ENCODE measurements at regions not wholly inside any gene's neighbourhood (a gene's known extent, or its start where the extent isn't known, plus 50 kb on each side); places are given as distances from the start of the nearest gene placed in this dataset.

DNA sequence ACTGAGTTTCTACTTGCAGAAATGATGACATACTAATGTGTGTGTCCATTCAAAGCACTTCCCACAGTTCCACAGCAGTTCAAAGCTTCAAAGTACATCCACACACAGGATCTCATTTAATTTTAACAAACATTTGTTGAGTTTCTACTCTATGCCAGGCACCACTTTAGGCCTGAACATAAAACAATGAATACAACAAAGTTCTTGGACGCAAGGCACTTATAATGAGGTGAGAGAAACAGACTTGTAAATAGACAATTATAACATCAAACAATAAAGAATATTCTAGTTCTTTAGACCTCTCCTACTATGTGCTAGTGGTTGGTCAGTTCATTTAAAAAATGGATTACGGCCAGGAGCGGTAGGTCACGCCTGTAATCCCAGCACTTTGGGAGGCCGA, 82.0 kb upstream of the SPANXB1 start:
- H3K27me3 ChIP-seq, result no peaks in the 10 kb centered on the region
- no peak for DNase-seq
- no peak overlapping the region for H3K4me3 ChIP-seq
- TF ChIP-seq EP300 (IDR thresholded peaks at IDR 0.05) (no peak), POLR2A (IDR thresholded peaks at IDR 0.05) (no peak)
- TF ChIP-seq, protein P1, sequence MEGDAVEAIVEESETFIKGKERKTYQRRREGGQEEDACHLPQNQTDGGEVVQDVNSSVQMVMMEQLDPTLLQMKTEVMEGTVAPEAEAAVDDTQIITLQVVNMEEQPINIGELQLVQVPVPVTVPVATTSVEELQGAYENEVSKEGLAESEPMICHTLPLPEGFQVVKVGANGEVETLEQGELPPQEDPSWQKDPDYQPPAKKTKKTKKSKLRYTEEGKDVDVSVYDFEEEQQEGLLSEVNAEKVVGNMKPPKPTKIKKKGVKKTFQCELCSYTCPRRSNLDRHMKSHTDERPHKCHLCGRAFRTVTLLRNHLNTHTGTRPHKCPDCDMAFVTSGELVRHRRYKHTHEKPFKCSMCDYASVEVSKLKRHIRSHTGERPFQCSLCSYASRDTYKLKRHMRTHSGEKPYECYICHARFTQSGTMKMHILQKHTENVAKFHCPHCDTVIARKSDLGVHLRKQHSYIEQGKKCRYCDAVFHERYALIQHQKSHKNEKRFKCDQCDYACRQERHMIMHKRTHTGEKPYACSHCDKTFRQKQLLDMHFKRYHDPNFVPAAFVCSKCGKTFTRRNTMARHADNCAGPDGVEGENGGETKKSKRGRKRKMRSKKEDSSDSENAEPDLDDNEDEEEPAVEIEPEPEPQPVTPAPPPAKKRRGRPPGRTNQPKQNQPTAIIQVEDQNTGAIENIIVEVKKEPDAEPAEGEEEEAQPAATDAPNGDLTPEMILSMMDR (IDR thresholded peaks at IDR 0.05), result no peak
- no peak overlapping the region for H3K27ac ChIP-seq
- H3K36me3 ChIP-seq, result no peaks in the 10 kb centered on the region
- intact Hi-C loops (cut with DNase I), result no loop called here
- 78 to 93% (median 91%) methylated on average over 5 of the region's 5 CpGs for WGBS, 3 donors
- no peaks in the 10 kb centered on the region for H3K9me3 ChIP-seq
- no peaks in the 10 kb centered on the region for H3K4me1 ChIP-seq (ENCODE audit: insufficient read depth)

- Histone ChIP-seq H3K4me3 (no peak overlapping the region), H3K27me3 (no peaks in the 10 kb centered on the region), H3K9me3 (no peaks in the 10 kb centered on the region), H3K27ac (no peak overlapping the region), H3K4me1 (ENCODE audit: insufficient read depth) (no peaks in the 10 kb centered on the region), H3K36me3 (no peaks in the 10 kb centered on the region)
- TF ChIP-seq, protein P1 (IDR thresholded peaks at IDR 0.05), result no peak
- TF ChIP-seq EP300 (IDR thresholded peaks at IDR 0.05), result no peak
- no peak for TF ChIP-seq POLR2A (IDR thresholded peaks at IDR 0.05)
- intact Hi-C loops (cut with DNase I), result no loop called here
- WGBS, 3 donors, result 65 to 72% (median 70%) methylated on average over 4 of the region's 4 CpGs
- no peak for DNase-seq
These were observed 79.3 kb upstream of the SPANXB1 start for GRCh38 chrX:140923118-140923517.

DNA sequence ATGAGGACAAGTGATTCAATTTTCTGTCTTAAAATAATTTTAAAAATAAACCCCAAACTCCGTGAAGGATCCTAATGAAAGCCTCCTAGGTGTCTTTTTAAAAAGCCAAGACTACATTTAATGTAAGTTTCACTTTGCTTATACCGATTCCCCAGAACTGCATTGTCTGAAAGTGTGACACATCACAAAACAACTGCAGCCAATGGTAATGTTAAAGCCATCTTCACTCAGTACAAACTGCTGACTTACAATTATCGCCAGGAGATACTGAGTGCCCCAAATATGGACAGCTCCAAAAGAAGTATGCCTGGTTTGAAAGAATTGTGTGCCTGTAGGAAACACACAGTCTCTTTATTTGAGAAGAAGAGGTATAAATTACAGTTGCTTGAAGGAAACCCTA, 73.7 kb upstream of the SPANXB1 start:
- H3K36me3 ChIP-seq, result no peaks in the 10 kb centered on the region
- WGBS, 3 donors, result 69 to 72% (median 71%) methylated on average over 3 of the region's 3 CpGs
- DNase-seq, result no peak
- no peaks in the 10 kb centered on the region for H3K27me3 ChIP-seq
- H3K4me1 ChIP-seq (ENCODE audit: insufficient read depth), result no peaks in the 10 kb centered on the region
- no peak overlapping the region for H3K4me3 ChIP-seq
- H3K27ac ChIP-seq, result no peak overlapping the region
- intact Hi-C loops (cut with DNase I), result no loop called here
- no peak for TF ChIP-seq EP300 (IDR thresholded peaks at IDR 0.05)
- TF ChIP-seq, protein P1 (IDR thresholded peaks at IDR 0.05), result no peak
- no peak for TF ChIP-seq POLR2A (IDR thresholded peaks at IDR 0.05)
- no peaks in the 10 kb centered on the region for H3K9me3 ChIP-seq

DNA sequence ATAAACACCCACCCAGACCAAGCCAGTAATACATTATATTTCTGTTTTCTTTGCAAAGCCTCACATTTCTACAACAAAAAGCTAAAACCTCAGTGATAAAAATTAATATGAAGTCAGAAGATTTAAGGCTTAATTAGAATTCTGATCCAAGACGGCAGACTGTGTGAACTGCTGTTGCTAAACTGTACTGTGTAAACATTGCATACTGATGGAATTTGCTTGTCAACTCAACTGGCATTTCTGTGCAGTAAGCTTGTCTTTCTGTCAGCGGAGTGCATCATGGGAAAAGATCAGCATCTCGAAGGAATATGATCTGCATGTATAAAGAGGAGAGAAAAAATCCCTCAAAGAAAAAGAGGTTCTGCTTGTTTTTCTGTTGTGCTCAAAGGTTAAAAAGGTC, 69.4 kb upstream of the SPANXB1 start:
- 43 to 57% (median 47%) methylated on average over 3 of the region's 3 CpGs for WGBS, 3 donors
- Histone ChIP-seq H3K4me3 (no peak overlapping the region), H3K9me3 (no peaks in the 10 kb centered on the region), H3K27ac (no peak overlapping the region), H3K4me1 (ENCODE audit: insufficient read depth) (no peaks in the 10 kb centered on the region), H3K27me3 (no peaks in the 10 kb centered on the region), H3K36me3 (no peaks in the 10 kb centered on the region)
- no peak for DNase-seq
- no peak for TF ChIP-seq EP300 (IDR thresholded peaks at IDR 0.05)
- intact Hi-C loops (cut with DNase I), result no loop called here

DNA sequence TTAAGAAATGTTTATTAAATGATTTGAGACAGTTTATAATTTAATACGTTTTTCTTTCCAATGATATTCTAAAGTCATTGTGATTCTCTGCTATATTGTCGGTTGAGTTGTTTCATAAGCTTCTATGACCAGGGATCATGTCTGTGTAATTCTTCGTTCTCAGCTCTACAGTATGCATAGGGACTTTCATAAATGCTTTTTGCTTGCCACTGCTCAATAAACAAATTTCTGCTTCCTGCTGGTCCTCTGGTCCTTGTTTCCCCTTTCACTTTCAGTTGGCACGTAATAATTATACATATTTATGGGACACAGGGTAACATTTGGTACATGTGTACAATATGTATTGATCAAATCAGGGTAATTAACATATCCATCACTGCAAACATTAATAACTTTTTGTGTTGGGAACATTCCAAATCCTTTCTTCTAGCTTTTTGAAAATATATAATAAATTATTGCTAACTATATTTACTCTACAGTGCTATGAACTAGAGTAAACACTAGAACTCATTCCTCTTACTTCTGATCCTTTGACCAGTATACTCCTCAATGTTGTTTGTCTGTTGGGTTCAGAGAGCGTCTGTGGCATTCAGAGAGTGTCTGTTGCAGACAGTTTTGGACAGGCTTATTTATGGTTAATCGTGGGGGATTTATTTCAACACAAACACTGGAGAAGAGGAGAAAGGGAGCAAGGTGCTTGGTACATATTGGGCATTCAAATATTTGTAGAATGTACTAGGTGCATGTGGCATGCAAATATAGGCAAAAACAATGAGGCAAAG, 68.3 kb upstream of the SPANXB1 start:
- WGBS, 3 donors, result 61 to 69% (median 65%) methylated on average over 6 of the region's 6 CpGs
- H3K27ac ChIP-seq, result no peak overlapping the region
- H3K4me1 ChIP-seq (ENCODE audit: insufficient read depth), result no peaks in the 10 kb centered on the region
- DNase-seq, result no peak
- no peaks in the 10 kb centered on the region for H3K9me3 ChIP-seq
- TF ChIP-seq, protein P1 (IDR thresholded peaks at IDR 0.05), result no peak
- TF ChIP-seq POLR2A (IDR thresholded peaks at IDR 0.05), result no peak
- no peak for TF ChIP-seq EP300 (IDR thresholded peaks at IDR 0.05)
- intact Hi-C loops (cut with DNase I), result no loop called here
- no peak overlapping the region for H3K4me3 ChIP-seq
- H3K36me3 ChIP-seq, result no peaks in the 10 kb centered on the region
- H3K27me3 ChIP-seq, result no peaks in the 10 kb centered on the region

All from ovary (tissue), 7 donors.